IMR-90 (cell line): ENCODE measurements at regions not wholly inside any gene's neighbourhood (a gene's known extent, or its start where the extent isn't known, plus 50 kb on each side); places are given as distances from the start of the nearest gene placed in this dataset.

Experiments
- ATAC-seq: fragments of 200-7000 bp; cut with Tn5 transposase; 2 replicates; pipeline ENCODE4 v1.9.1; 2020; ENCODE audit warnings: low read depth, mild to moderate bottlenecking, moderate library complexity
- BruUV-seq: library from RNA; stranded (reverse); fragments of 400-500 nt; replicated peaks from 2 replicates; lab custom pipeline; 2021; lab: Mats Ljungman, UMichigan
- CTCF ChIA-PET: fragments of 300-600 bp; formaldehyde crosslinking; extraction: SDS; loops from one replicate; lab custom pipeline; 2021; ENCODE audit warnings: antibody characterized with exemption; lab: Yijun Ruan, JAX
- POLR2A ChIA-PET: fragments of 300-600 bp; sonication (Branson Sonifier 250); formaldehyde crosslinking; loops from one replicate; lab custom pipeline; 2022; ENCODE audit warnings: antibody characterized with exemption; ENCODE audit not compliant: unreplicated experiment; lab: Charles Lee
- DNase-seq: peaks from one replicate; pipeline ENCODE4 v3.0.0; 2013
- H2AFZ ChIP-seq: replicated peaks from 2 replicates; pipeline ENCODE3; 2013; ENCODE audit warnings: low read length, mild to moderate bottlenecking; ENCODE audit not compliant: poor library complexity
- H2AK5ac ChIP-seq: 2 replicates; pipeline ENCODE4 v1.6.1; 2013; ENCODE audit warnings: low read depth, low read length, inconsistent platforms
- H2AK9ac ChIP-seq: replicated peaks from 2 replicates; pipeline ENCODE3; 2013; ENCODE audit warnings: mild to moderate bottlenecking, low read depth, low read length, moderate library complexity; ENCODE audit not compliant: poor library complexity
- H2BK120ac ChIP-seq: 2 replicates; pipeline ENCODE4 v1.6.1; 2013; ENCODE audit warnings: low read depth, low read length, inconsistent platforms
- H2BK15ac ChIP-seq: 3 replicates; pipeline ENCODE4 v1.6.1; 2013; ENCODE audit warnings: low read depth, low read length, inconsistent platforms
- H2BK20ac ChIP-seq: 2 replicates; pipeline ENCODE4 v1.6.1; 2013; ENCODE audit warnings: low read depth, mild to moderate bottlenecking, inconsistent platforms, low read length, moderate library complexity
- H2BK5ac ChIP-seq: 2 replicates; pipeline ENCODE4 v1.6.1; 2013; ENCODE audit warnings: mild to moderate bottlenecking, low read depth, low read length, inconsistent platforms; ENCODE audit not compliant: poor library complexity, severe bottlenecking
- H3K14ac ChIP-seq: replicated peaks from 2 replicates; pipeline ENCODE4 v1.6.1; 2013; ENCODE audit warnings: low read depth, low read length, inconsistent platforms
- H3K18ac ChIP-seq: 2 replicates; pipeline ENCODE4 v1.6.1; 2013; ENCODE audit warnings: low read depth, low read length, control low read depth
- H3K23ac ChIP-seq: 2 replicates; pipeline ENCODE4 v1.6.1; 2013; ENCODE audit warnings: low read depth, low read length, inconsistent platforms
- H3K27ac ChIP-seq: 2 replicates; pipeline ENCODE4 v1.5.1; 2013; ENCODE audit warnings: mild to moderate bottlenecking, control low read depth, low read length; ENCODE audit not compliant: insufficient read depth
- H3K27me3 ChIP-seq: 2 replicates; pipeline ENCODE4 v1.6.1; 2013; ENCODE audit warnings: low read length; ENCODE audit not compliant: control insufficient read depth, insufficient read depth
- H3K36me3 ChIP-seq: 2 replicates; pipeline ENCODE4 v1.6.1; 2013; ENCODE audit warnings: low read length, mixed read lengths; ENCODE audit not compliant: control insufficient read depth, insufficient read depth
- H3K4ac ChIP-seq: 2 replicates; pipeline ENCODE4 v1.6.1; 2013; ENCODE audit warnings: low read depth, low read length, inconsistent platforms
- H3K4me1 ChIP-seq: 2 replicates; pipeline ENCODE4 v1.6.1; 2013; ENCODE audit warnings: low read length, mixed read lengths; ENCODE audit not compliant: control insufficient read depth, insufficient read depth
- H3K4me2 ChIP-seq: 2 replicates; pipeline ENCODE4 v1.6.1; 2013; ENCODE audit warnings: low read depth, mild to moderate bottlenecking, control low read depth, low read length, moderate library complexity
- H3K4me3 ChIP-seq: 2 replicates; pipeline ENCODE4 v1.5.1; 2013; ENCODE audit warnings: low read depth, mild to moderate bottlenecking, control low read depth, low read length, moderate library complexity; ENCODE audit not compliant: insufficient read depth
- H3K56ac ChIP-seq: 2 replicates; pipeline ENCODE4 v1.6.1; 2013; ENCODE audit warnings: low read length, inconsistent platforms; ENCODE audit not compliant: insufficient read depth; ENCODE audit errors: extremely low read depth
- H3K79me1 ChIP-seq, 2 experiments: 2 replicates each; pipeline ENCODE4 v1.6.1; 2013; ENCODE audit warnings: low read length in 2 of 2, inconsistent platforms in 1 of 2, low read depth in 1 of 2
- H3K9ac ChIP-seq: 2 replicates; pipeline ENCODE4 v1.6.1; 2013; ENCODE audit warnings: low read depth, low read length, control low read depth
- H3K9me1 ChIP-seq: 2 replicates; pipeline ENCODE4 v1.6.1; 2013; ENCODE audit warnings: low read length, inconsistent platforms; ENCODE audit not compliant: insufficient read depth
- H3K9me3 ChIP-seq: 2 replicates; pipeline ENCODE4 v1.6.1; 2013; ENCODE audit warnings: low read length; ENCODE audit not compliant: control insufficient read depth, insufficient read depth
- H4K20me1 ChIP-seq: 2 replicates; pipeline ENCODE4 v1.6.1; 2013; ENCODE audit warnings: low read length, inconsistent platforms; ENCODE audit not compliant: insufficient read depth
- H4K5ac ChIP-seq: 2 replicates; pipeline ENCODE4 v1.6.1; 2013; ENCODE audit warnings: mild to moderate bottlenecking, low read depth, low read length, control low read depth
- H4K8ac ChIP-seq, 2 experiments: 2 replicates each; pipeline ENCODE4 v1.6.1; 2013; ENCODE audit warnings: low read depth in 2 of 2, low read length in 2 of 2, control low read depth in 1 of 2, inconsistent platforms in 1 of 2
- H4K91ac ChIP-seq: 2 replicates; pipeline ENCODE4 v1.6.1; 2013; ENCODE audit warnings: low read depth, low read length, inconsistent platforms; ENCODE audit not compliant: insufficient read depth
- CEBPB ChIP-seq: IDR thresholded peaks from 2 replicates; pipeline ENCODE4 v1.6.1; 2012; ENCODE audit warnings: low read depth, low read length, improper control_type of control experiment
- FOS ChIP-seq: fragments of 150-350 bp; IDR thresholded peaks from 2 replicates; pipeline ENCODE4 v1.6.1; 2016; ENCODE audit warnings: low read depth, low read length
- MAFK ChIP-seq: IDR thresholded peaks from 2 replicates; pipeline ENCODE4 v1.6.1; 2012; ENCODE audit warnings: low read depth, low read length, improper control_type of control experiment
- MXI1 ChIP-seq: IDR thresholded peaks from 2 replicates; pipeline ENCODE4 v1.6.1; 2012; ENCODE audit warnings: low read depth, mild to moderate bottlenecking, low read length, moderate library complexity, borderline replicate concordance
- RAD21 ChIP-seq: IDR thresholded peaks from 2 replicates; pipeline ENCODE4 v1.6.1; 2012; ENCODE audit warnings: low read length, improper control_type of control experiment
- RFX5 ChIP-seq: IDR thresholded peaks from 2 replicates; pipeline ENCODE4 v1.8.0; 2012; ENCODE audit warnings: low read depth, mild to moderate bottlenecking, low read length, moderate library complexity
- SMC3 ChIP-seq: fragments of 150-350 bp; IDR thresholded peaks from 2 replicates; pipeline ENCODE4 v1.6.1; 2016; ENCODE audit warnings: low read depth, mild to moderate bottlenecking, antibody characterized with exemption, low read length, moderate library complexity
- WGBS, 2 experiments: methylation state at CpG; one replicate each; pipeline versions ENCODE4 v1.1.5 to v1.1.7; 2013; ENCODE audit warnings: missing lambda C conversion rate in 2 of 2; ENCODE audit not compliant: insufficient read length in 1 of 2; ENCODE audit errors: extremely low coverage in 2 of 2; 5-methylcytosine and 5-hydroxymethylcytosine counted together
- dilution Hi-C: fragments of 300-500 bp; cut with HindIII; formaldehyde crosslinking; loops from one replicate; pipeline ENCODE4 v1.14.3; 2018; ENCODE audit warnings: low sequenced_read_pairs; ENCODE audit not compliant: unreplicated experiment
- in situ Hi-C: fragments of 300-500 bp; cut with MboI; formaldehyde crosslinking; loops from 3 replicates; pipeline ENCODE4 v1.14.3; 2019; ENCODE audit warnings: low sequenced_read_pairs, inconsistent platforms, mixed read lengths
- intact Hi-C: fragments of 100-400 bp; cut with micrococcal nuclease; formaldehyde crosslinking; loops from 2 replicates; pipeline ENCODE4 v1.10.0; 2022

DNA sequence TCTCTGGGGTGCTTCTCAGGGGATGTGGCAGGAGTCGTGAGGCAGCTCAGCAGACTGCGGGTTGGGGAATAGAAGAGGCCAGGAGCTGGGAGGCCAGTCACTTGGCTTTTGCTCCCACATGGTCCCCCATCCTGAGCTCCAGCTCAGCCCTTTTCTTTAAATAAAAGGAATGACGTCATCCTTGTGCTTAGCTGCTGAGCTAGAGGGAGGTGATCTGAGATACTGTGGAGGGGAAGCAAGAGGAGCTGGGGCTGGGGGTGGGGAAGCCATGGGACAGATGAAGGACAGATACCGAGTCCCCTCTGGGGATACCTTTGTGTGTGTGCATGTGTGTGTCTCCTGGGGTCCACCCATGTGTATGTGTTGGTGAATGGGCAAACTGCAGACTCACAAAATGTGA lies 89.0 kb upstream of the ARAP3 start:
- H2AK9ac ChIP-seq = no peak overlapping the region
- dilution Hi-C loops (no loop called here), in situ Hi-C loops (no loop called here), intact Hi-C loops (no loop called here)
- H3K27me3 ChIP-seq = peaks cover 39% of the 10 kb centered on the region
- H3K9me3 ChIP-seq = no peaks in the 10 kb centered on the region
- H4K91ac ChIP-seq = no peak overlapping the region
- WGBS, 2 experiments = no CpG with 5 or more reads among the region's 4 CpGs
- H3K36me3 ChIP-seq = no peaks in the 10 kb centered on the region
- no peak overlapping the region for H2BK5ac ChIP-seq
- H3K56ac ChIP-seq = no peak overlapping the region
- H2AFZ ChIP-seq = no peak overlapping the region
- TF ChIP-seq FOS = no peak
- no peak for TF ChIP-seq SMC3
- no peak for TF ChIP-seq MAFK
- no peak for TF ChIP-seq RAD21
- no peak for TF ChIP-seq RFX5
- no peak for TF ChIP-seq CEBPB
- no peak for TF ChIP-seq MXI1
- ChIA-PET POLR2A (no interaction called here), CTCF (interaction anchor here (1.2 kb wide), 1 partner anchor 13 kb away, joined by 3 read pairs; no protein-coding TSS in a partner anchor)
- no peaks in the 10 kb centered on the region for H3K9me1 ChIP-seq
- DNase-seq (peak; percentile 33), ATAC-seq (peak; percentile 40; the same call in 1 of the 2 replicates)
- H3K4me3 ChIP-seq = no peak overlapping the region
- H2BK120ac ChIP-seq = no peak overlapping the region
- no peak overlapping the region for H3K14ac ChIP-seq
- no peak overlapping the region for H2BK15ac ChIP-seq
- no peak overlapping the region for H3K23ac ChIP-seq
- H3K4me2 ChIP-seq = no peak overlapping the region
- H3K4me1 ChIP-seq = no peaks in the 10 kb centered on the region
- no peaks in the 10 kb centered on the region for H3K79me1 ChIP-seq
- H2BK20ac ChIP-seq = no peak overlapping the region
- H4K5ac ChIP-seq = no peak overlapping the region
- H2AK5ac ChIP-seq = no peak overlapping the region
- no TSS peak for BruUV-seq
- no peak overlapping the region for H3K18ac ChIP-seq
- H4K20me1 ChIP-seq = no peaks in the 10 kb centered on the region
- H3K27ac ChIP-seq = no peak overlapping the region
- H3K9ac ChIP-seq = no peak overlapping the region
- H3K4ac ChIP-seq = no peak overlapping the region
- no peak overlapping the region for H4K8ac ChIP-seq
